GM18511 (cell line): ENCODE measurements at regions not wholly inside any gene's neighbourhood (a gene's known extent, or its start where the extent isn't known, plus 50 kb on each side); places are given as distances from the start of the nearest gene placed in this dataset.

Experiments used
- ATAC-seq: cut with Tn5 transposase; IDR thresholded peaks from one replicate; pipeline ENCODE4 v1.9.1; 2021; ENCODE audit warnings: mild to moderate bottlenecking, moderate library complexity; ENCODE audit not compliant: unreplicated experiment

DNA sequence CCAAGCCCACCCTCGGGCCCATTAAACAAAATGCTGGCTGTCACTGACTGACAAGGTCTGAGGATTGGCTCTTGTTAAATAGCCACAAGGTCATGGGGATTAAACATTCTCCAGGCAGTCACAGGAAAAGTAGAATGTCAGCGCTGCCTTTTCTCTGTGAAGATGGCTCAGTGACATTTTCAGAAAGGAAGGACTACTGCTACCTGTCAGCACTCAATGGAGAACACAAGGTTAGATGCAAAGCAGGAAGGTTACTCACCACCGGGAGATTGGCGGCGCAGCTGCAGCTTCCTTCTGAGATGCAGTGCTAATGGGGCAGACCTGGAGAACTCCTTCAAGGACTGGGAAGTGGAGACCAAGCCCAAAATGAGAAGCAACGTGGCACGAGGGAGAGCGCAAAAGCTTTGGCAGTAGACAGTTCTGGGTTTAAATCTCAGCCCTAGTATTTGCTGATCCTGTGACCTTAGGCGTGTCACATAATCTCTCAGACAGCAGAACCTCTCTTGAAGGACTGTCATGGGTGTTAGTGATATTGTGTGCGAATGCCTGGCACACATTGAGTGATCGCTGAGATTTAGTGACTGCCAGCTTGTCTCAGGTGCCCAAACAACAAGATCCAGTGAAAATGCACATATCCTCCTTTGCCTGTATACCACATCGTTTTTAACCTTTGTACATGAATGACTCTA, 213.1 kb upstream of the BOD1L1 start:
- ATAC-seq = no peak

DNA sequence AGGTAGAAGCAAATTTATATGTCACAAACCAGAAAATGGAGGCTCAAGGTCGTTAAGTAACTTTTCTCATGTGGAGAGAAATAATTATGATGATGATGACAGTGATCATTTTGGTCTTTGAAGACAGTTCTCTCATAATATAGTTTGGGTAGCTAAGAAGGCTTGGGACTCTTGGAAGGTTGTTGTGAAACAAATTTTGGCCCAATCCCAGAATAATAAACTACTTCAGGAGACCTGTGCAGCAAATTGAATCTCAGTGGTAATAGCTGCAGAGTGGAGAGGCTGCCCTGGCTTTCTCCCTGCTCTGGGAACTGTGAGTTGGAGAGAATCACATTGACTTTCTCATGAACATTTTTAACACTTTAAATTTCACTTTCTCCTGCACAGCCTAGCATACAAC, 217.2 kb upstream of the BOD1L1 start:
- ATAC-seq = no peak

DNA sequence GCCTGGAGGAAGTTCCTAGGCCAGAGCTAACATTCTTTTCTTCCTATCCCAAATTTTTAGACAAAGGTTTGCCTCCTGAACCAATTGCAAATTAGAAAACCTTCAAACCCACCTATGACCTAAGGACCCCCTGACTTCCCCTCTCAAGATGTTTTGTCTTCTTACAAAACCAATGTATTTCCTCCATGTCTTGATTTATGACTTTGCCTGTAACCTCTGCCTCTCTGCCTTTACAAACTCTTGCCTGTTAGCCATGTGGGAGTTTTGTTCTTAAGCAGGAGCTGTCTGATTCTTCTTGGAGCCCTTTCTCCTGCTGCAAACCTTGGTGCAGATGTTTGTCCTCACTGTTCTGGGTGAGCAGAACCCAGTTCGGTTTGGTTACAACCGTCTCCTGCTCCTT, 222.3 kb upstream of the BOD1L1 start:
- ATAC-seq = no peak

GRCh38 chr4:13851085-13851940, 223.8 kb upstream of the BOD1L1 start:
- no peak for ATAC-seq

DNA sequence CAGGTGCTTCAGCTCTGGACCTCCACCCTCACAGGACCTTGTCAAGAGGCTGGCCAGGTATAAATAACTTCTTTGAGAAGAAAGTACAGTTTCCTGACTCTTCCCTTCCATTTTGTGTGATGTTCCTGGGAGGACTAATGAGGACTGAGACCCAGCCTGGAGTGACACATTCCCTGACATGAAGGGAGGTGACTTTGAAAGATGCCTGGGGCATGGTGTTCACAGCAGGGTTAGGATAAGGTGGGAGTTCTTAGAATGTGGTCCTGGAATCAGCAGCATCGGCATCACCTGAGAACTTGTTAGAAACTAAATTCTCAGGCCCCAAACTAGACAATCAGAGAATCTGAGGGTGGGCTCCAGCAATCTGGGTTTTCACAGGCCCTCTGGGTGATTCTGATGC, 224.9 kb upstream of the BOD1L1 start:
- ATAC-seq = no peak

- ATAC-seq = no peak
These were observed 228.9 kb upstream of the BOD1L1 start for GRCh38 chr4:13856387-13856786.

- no peak for ATAC-seq
These were observed 229.9 kb upstream of the BOD1L1 start for GRCh38 chr4:13857397-13857796.

DNA sequence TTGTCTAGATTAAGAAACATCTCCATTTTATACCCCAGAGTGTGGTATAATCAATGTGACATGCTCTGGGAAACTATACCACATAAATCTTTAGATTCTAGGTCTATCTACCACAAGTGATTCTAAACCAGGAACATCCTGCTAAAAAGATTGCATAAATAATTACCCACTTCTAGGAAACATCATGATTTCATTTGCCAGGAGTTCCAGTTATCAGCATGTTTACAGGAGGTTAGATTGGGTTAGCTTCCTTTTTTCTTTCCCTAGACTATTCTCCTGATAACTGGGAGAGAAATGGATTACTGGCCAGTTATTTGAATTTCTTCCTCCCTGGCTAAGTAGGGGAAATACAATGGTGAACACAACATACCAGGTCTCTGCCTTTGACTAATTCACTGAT, 230.3 kb upstream of the BOD1L1 start:
- no peak for ATAC-seq

GRCh38 chr4:13859423-13859822, 231.9 kb upstream of the BOD1L1 start:
- ATAC-seq = no peak

- ATAC-seq = no peak
These were observed 232.6 kb upstream of the BOD1L1 start for GRCh38 chr4:13860126-13860525.

DNA sequence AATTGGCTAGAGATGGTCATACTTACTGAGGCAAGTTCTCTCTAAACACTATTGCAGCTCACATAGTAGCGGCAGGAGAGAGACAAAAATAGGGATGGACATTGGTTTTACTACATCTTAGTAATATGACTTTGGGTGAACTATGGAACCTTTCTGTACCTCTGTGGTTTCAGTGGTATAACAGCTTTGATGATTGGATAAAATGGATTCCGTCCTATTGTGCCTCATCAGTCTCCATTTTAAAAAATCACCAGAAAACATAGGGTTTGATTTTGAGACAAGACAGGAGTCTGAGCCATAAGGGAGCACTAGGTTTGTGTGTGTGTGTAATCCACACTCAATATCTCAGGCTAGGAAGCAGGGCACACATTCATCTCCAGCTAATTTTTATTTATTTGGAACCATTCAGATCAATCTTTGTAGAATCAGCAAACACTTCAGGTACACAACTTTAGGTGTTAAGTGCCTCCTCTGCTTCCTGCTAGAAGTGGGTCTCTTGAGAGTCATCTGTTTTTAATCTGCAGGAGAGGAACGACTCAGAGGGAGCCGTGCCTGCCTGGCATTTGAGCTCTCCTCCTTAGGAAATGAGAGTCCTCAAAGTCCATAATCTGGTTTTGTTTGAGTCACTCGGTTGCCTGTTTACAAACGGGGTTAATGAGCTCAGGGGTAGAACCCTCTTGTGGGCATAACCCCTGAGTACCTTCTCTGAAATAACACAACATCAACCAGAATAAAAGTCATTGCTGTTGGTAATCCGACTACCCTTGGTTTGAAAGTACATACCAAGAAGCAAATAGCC, 238.5 kb upstream of the BOD1L1 start:
- ATAC-seq = no peak

- no peak for ATAC-seq
These were observed 239.4 kb upstream of the BOD1L1 start for GRCh38 chr4:13866881-13867280.

GRCh38 chr4:13872155-13872554, 244.6 kb upstream of the BOD1L1 start:
- ATAC-seq = no peak

- ATAC-seq = no peak
These were observed 245.4 kb upstream of the BOD1L1 start for GRCh38 chr4:13872955-13873354.

DNA sequence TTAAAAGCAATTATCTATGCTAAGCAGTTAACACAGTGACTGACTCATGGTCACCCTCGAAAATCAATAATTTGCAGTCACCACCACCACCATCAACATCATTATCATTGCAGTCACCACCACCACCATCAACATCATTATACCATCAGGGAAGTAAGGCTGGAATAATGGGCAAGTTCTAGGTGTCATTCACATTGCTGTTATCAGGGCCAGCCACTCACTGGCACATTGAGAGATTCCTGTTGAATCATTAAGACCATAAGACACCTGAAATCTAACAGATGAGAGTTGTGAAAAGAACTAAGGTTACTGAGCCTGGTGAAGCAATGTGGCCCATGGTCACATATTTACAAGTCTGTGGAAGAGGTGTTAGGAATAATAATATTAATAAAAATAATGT, 247.7 kb upstream of the BOD1L1 start:
- ATAC-seq = no peak

DNA sequence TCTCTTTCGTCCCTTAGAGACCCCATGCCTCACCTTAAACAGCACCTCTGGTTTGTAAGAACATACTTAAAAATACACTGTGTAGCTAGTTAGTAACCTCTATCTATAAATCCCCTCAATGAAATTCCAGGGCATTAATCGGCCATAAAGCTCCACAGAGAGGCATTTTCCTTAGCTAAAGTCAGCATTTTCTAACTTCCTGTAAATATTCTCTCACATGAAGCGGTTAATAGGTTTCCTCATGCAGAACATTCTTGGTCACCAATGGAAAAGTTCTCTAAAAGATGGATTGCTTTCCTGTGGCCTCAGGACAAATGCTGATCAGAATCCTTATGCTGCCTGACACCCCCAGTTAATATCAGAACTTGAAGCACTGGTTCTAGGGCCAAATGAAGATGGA, 248.6 kb upstream of the BOD1L1 start:
- ATAC-seq = no peak

DNA sequence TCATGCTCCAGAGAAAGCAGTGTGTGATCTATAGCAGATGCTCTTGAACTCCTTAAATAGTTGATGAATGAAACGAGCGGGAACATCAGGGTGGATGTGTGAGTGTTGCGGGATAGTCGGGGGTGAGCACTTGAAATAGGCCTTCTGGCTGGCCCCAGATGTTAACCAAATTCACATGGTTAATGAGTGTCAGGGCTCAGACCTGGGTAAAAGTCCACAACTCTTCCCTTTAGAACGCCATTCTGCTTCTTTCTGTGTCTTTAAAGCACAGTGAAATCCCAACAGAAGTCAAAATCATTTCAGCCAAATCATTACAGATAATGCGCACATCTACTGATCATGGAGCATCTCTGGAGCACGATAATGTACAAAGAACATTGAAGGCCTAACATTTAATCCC, 249.4 kb upstream of the BOD1L1 start:
- no peak for ATAC-seq

DNA sequence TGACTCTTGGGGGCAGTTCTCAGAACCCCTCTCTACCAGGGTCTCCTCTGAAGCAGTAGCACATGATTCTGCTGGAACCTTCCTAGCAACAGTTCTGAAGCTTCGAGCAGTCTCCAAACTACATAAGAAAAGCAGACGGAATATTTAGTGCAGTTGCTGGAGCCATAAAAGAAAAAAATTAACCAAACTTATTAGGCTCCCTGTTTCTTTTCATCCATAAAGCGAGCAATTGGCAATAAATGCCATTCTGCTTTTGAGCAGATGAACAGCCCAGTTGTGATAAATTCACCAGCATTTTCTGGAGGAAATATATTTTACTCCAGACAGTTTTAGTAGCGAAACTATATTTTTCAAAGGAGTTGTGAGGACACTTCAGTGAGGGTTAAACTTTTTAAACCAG, 250.1 kb upstream of the BOD1L1 start:
- ATAC-seq = no peak

DNA sequence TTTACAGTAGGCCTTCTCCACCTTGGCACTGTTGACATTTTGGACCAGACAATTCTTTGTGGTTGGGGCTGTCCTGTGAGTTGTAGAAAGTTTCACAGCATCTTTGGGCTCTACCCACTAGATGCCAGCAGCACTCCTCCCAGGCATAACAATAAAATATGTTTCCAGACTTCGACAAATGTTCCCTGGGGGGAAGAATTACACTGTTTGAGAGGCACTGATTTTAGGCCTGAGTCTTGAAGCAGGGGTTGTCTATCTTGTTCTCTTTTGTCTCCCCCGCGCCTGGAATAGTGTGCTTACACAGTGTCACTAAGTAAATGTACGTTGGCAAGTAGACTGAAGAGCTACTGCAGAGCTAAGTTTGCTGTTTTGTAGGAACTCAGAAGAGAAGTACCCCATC, 254.4 kb upstream of the BOD1L1 start:
- ATAC-seq = no peak

DNA sequence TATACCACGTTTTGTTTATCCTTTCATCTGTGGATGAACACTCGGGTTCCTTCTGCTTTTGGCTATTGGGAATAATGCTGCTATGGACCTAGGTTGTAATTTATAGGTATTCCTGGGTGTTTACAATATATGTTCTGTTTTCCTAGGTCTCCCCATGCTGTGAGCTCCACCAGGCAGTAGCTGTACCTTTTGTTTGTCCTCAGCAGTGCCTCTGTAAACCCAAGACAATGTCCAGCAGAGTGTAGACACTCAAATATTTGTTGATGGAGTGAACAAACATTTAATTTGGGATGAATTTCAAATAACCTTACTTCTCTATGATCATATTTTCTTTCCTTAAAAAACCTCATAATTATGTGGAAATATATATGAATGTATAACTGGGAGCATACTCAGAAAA, 259.5 kb upstream of the BOD1L1 start:
- ATAC-seq = no peak

DNA sequence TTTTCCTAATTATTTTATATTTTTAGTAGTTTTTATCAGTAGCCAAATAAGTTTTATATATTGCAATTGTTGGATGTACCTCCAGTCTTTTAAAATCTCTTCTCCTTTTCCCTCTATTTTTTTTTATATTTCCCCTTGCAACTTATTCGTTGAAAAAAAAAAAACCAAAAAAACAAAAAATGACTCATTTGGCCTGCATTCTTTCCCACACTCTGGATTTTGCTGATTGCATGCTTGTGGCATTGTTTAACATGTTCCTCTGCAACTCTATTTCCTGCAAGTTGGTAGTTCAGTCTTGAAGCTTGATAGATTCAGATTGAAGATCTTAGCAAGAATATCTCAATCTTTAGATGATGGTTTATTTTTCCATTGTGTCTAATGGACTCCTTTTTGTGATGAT, 260.6 kb upstream of the BOD1L1 start:
- no peak for ATAC-seq

DNA sequence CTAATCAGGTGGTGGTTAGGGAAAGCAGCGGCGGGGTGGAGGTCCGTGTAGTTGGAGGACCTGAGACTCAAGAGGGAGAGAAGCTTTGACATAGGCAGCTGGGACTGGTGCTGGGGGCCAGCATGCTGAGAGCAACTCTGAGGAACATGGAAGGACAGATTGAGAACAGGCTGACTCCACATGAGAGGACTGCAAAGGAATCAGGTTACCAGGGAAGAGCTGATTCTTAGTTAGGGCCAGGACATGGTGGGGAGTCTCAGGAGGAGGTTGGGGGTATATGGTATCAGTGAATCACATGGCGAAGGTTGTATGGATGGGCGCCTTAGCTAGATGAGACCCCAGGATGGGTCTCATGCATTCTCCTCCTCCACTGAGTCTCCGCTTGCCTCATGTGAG, 264.0 kb upstream of the BOD1L1 start:
- no peak for ATAC-seq
